Umbilical cord (tissue), 1 donor: ENCODE measurements at regions not wholly inside any gene's neighbourhood (a gene's known extent, or its start where the extent isn't known, plus 50 kb on each side); places are given as distances from the start of the nearest gene placed in this dataset.

Experiments used
- DNase-seq: peaks from one replicate; pipeline ENCODE4 v3.0.0-alpha.2; 2015; ENCODE audit warnings: low spot score

DNA sequence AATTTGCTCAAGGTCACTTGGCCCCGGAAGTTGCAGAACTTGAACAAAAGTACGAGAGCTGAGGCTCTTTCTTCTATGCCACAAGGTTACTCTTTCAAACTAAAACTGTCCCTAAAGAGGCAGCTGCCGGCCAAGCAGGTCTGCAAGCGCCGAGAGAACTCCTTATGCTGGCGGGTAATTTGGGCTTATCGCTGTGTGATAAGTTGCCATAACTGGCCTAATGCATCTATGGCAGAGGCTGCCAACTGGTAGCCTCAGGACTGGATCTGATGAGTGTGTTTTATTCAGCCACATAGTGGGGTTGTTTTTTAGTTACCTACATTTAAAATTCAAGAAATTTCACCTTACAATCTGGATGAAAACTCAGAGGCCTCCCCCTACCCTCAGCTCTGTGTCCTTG lies 68.1 kb upstream of the SPOCK1 start:
- no peak for DNase-seq

DNA sequence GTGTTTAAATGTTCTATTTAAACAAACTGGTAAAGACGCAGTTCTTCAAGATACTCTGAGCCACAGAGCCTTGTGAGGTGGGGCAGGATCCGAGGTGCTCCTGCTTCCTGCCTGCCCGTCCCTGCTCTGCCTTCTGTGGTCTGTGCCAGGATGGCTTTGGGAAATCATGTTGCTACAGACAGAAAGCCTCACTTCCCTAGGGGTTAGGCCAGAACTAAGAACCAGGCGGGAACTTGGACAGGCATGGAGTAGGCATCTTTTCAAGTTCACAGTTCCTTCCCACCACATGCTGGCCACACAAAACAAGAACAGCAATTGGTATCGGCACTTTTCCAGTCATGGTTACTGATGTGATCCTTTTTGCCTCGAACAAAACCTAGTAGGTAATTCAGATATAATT lies 67.7 kb upstream of the SPOCK1 start:
- peak; percentile 5 for DNase-seq

DNA sequence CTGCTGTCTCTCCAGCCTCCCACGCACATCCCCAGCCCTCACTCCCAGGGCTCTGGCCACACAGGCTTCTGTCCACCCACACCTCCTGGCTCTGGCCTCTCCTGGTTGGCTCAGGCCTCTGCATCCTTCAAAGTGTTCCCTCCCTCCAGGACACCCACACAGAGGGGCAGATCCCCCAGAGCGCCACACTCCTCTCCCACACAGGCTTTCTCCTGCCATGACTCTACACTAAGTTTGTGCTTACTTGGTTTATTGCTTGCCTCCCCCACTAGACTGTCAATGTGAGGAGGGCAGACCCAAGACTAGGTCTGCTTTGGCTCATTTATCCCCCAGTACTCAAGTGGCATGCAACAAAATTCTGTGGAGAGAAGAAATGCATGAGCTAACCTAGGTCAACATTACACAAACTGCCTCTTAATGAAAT lies 67.0 kb upstream of the SPOCK1 start:
- DNase-seq = no peak

DNA sequence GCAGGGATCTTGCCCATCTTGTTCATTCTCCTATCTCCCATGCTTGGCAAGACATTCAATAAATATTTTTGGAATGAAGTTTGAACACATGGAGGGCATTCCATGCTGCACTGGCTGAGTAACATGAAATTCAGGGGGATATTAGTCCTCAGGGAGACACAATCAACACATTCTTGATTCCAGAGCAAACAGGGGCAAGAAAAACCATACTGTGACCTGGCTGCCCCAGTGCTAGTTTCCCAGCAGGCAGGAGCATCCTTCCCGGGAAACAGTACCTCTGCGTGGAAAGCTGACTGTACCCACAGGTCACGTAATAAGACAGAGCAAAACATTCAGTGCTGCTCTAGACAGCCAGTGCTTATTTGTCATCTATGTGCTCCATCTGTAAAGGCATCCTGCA lies 66.3 kb upstream of the SPOCK1 start:
- peak; percentile 6 for DNase-seq

DNA sequence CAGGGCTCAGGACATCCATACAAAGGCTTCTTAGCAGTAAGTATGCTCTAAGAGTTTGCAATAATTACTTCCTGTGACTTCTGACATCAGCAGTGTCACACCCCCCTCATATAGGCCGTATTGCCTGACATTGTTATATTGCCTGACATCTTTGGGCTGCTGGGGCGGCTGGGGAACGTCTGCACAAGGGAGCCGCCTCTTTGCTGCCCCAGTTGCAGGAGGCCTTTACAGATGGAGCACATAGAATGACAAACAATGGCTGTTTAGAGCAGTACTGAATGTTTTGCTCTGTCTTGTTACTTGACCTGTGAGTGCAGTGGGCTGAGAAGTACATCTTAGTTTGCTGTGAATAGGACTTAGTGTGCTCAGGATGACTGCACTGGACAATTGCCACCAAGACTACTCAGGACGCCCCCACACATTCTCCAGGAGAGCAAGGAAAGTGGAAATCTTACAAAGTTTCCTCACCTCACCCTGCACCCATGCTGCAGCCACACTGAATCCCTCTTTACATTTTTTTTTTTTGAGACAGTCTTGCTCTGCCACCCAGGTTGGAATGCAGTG lies 65.4 kb upstream of the SPOCK1 start:
- DNase-seq = no peak

DNA sequence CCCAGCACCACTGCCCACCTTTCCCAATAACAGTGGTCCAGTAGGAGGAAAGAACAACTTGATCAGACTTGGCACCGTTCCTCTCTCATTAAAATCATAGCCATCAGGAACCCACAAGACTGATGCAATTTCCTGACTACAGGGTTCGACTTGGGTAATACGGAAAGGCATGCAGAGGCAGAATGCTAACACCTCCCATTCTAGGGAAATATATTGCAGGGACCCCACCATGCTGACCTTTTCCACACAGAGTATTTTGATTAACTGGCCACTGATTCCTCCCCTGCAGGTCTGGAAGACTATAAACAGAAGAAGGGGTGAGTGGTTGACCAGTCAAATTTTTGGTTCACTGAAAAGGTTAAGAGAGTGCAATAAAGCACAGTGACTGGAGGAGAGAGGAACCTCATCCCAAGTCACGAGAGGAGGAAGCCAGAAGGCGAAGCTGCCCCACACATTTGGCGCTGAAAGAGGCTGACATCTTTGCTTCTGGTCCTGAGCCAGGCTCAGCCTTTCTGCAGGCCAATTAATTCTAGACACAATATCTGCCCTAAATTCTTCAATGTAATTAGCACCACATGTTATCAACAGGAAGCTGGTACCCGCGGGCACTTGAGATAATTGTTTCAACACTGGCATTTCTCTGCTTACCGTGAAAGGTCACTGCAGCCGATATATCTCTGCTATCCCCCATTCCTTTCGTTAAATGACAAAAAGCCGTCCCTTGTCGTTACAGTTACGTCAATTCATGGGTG lies 64.7 kb upstream of the SPOCK1 start:
- DNase-seq = peak; percentile 25

DNA sequence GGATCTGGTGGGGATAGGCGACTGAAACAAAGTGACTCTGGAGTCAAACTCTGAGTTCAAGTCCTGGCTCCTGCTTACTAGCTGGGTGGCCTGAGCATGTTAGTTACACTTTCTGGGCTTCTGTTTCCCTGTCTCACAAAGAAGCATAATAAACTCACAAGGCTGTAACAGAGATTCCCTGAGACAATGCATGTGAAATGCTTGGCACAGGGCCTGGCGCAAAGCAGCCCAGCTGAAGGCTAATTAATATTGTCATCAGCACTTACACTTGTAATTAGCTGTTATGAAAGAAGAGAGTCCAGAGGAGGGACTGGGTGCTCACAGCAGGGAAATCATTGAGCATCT lies 64.1 kb upstream of the SPOCK1 start:
- peak; percentile 5 for DNase-seq

DNA sequence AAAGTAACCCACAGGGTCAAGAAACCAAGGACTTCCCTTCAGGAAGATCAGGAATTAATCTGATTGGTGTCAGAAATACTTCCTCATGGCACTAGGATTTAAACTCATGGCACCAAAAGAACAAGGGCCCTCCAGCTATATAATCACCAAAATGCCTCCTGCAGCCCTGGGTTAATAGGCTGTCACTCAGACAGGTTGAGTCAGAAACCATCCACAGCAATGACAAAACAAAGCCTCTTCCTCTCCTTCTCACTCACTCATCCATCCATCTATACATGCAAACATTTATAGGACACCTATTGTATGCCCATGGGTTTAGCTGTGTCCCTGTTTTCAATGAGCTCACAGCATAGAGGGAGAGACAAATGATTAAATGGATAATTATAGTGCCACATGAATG lies 62.5 kb upstream of the SPOCK1 start:
- DNase-seq = no peak

DNA sequence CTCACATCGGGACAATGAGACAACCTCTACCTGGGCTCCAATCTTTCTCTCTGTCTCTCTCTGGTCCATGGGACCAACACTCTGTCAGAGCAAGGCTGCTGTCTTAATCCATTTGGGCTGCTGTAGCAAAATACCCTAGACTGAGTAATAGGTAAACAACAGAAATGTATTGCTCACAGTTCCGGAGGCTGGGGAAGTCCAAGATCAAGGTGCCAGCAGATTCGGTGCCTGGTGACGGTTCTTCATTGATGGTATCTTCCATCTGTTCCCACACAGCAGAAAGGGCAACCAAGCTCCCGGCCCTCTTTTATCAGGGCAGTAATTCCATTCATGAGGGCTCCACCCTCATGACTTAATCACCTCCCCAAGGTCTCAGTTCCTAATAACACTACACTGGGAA lies 61.3 kb upstream of the SPOCK1 start:
- no peak for DNase-seq
